ENCODE measurements at regions not wholly inside any gene's neighbourhood (a gene's known extent, or its start where the extent isn't known, plus 50 kb on each side); places are given as distances from the start of the nearest gene placed in this dataset.

- Histone ChIP-seq H2AFZ (ENCODE audit: low read length) (no peak overlapping the region), H3K9me3 (replicated peaks; ENCODE audit: insufficient read depth, low read length) (no peaks in the 10 kb centered on the region), H3K79me2 (ENCODE audit: low read length) (no peaks in the 10 kb centered on the region), H3K27ac (ENCODE audit: low read length) (no peak overlapping the region), H4K20me1 (ENCODE audit: insufficient read depth, low read length) (no peaks in the 10 kb centered on the region), H3F3A (ENCODE audit: insufficient read depth, low read length) (no peaks in the 10 kb centered on the region), H3K9me2 (replicated peaks; ENCODE audit: insufficient read depth, low read length) (no peaks in the 10 kb centered on the region), H3K36me3 (replicated peaks; ENCODE audit: insufficient read depth, low read length) (no peaks in the 10 kb centered on the region), H3K9ac (ENCODE audit: low read length) (no peak overlapping the region), H3K4me3 (ENCODE audit: low read length) (no peak overlapping the region), H3K4me2 (ENCODE audit: low read depth, low read length) (no peak overlapping the region), H3K4me1 (ENCODE audit: low read length) (no peaks in the 10 kb centered on the region), H3K27me3 (replicated peaks; ENCODE audit: insufficient read depth, low read length) (no peaks in the 10 kb centered on the region)
- no peak for TF ChIP-seq CTCF (IDR thresholded peaks at IDR 0.05; ENCODE audit: low read length)
- no peak for TF ChIP-seq EZH2phosphoT487 (IDR thresholded peaks at IDR 0.05; ENCODE audit: low read length)
- no peak for TF ChIP-seq EZH2 (optimal IDR thresholded peaks at IDR 0.05; ENCODE audit: low read depth, low read length)
- no peak for DNase-seq
Measured at GRCh38 chr3:55300701-55301100, 186.4 kb downstream of the WNT5A start.

DNA sequence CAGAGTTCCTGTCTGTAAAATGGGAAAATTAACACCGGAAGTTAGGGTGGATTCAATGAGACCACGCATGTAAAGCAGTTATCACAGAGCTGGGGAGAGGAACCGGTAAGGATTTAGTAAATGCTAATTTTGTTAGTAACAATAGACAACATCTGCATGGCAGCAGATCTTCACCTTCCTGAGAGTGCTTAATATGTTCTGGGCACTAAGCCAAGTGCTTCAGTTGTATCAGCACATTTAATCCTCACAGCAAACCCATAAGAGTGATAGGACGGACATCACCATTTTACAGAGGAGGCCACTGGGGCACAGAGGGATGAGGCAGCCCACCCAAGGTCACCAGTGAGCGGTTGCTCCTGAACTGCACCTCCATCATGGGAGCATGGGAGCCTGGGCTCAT lies 189.4 kb downstream of the WNT5A start:
- H3K4me2 ChIP-seq (ENCODE audit: low read depth, low read length): no peak overlapping the region
- H3K9ac ChIP-seq (ENCODE audit: low read length): no peak overlapping the region
- H3K27ac ChIP-seq (ENCODE audit: low read length): no peak overlapping the region
- H3K9me3 ChIP-seq (replicated peaks; ENCODE audit: insufficient read depth, low read length): no peaks in the 10 kb centered on the region
- no peak overlapping the region for H2AFZ ChIP-seq (ENCODE audit: low read length)
- no peak for DNase-seq
- H3K9me2 ChIP-seq (replicated peaks; ENCODE audit: insufficient read depth, low read length): no peaks in the 10 kb centered on the region
- H3K4me3 ChIP-seq (ENCODE audit: low read length): no peak overlapping the region
- H3K4me1 ChIP-seq (ENCODE audit: low read length): no peaks in the 10 kb centered on the region
- H3K36me3 ChIP-seq (replicated peaks; ENCODE audit: insufficient read depth, low read length): no peaks in the 10 kb centered on the region
- no peak for TF ChIP-seq CTCF (IDR thresholded peaks at IDR 0.05; ENCODE audit: low read length)
- no peak for TF ChIP-seq EZH2 (optimal IDR thresholded peaks at IDR 0.05; ENCODE audit: low read depth, low read length)
- TF ChIP-seq EZH2phosphoT487 (IDR thresholded peaks at IDR 0.05; ENCODE audit: low read length): no peak
- no peaks in the 10 kb centered on the region for H3F3A ChIP-seq (ENCODE audit: insufficient read depth, low read length)
- no peaks in the 10 kb centered on the region for H3K27me3 ChIP-seq (replicated peaks; ENCODE audit: insufficient read depth, low read length)
- no peaks in the 10 kb centered on the region for H3K79me2 ChIP-seq (ENCODE audit: low read length)
- H4K20me1 ChIP-seq (ENCODE audit: insufficient read depth, low read length): no peaks in the 10 kb centered on the region

DNA sequence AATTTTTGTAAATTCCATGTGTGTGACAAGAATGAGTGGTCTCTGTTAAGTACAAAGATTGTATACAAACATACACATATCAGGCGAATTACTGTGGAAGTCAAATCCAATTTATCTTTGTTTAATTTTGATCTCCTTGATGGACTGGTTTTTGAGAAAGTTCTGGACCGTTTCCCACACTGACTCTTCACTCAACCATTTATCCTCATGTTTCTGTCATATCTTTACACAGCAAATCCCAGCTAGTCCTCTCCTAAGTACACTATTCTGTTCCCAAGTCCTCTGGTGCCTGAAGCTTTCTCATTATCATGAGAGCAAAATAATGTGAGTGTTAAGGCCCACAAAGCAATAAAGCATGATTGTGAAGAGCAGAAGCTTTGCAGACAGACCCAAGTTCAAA lies 189.9 kb downstream of the WNT5A start:
- no peaks in the 10 kb centered on the region for H3K9me3 ChIP-seq (replicated peaks; ENCODE audit: insufficient read depth, low read length)
- no peak overlapping the region for H3K4me3 ChIP-seq (ENCODE audit: low read length)
- H2AFZ ChIP-seq (ENCODE audit: low read length): no peak overlapping the region
- no peaks in the 10 kb centered on the region for H3K9me2 ChIP-seq (replicated peaks; ENCODE audit: insufficient read depth, low read length)
- no peak overlapping the region for H3K27ac ChIP-seq (ENCODE audit: low read length)
- DNase-seq: no peak
- H3K4me1 ChIP-seq (ENCODE audit: low read length): no peaks in the 10 kb centered on the region
- no peak for TF ChIP-seq EZH2 (optimal IDR thresholded peaks at IDR 0.05; ENCODE audit: low read depth, low read length)
- no peak for TF ChIP-seq CTCF (IDR thresholded peaks at IDR 0.05; ENCODE audit: low read length)
- TF ChIP-seq EZH2phosphoT487 (IDR thresholded peaks at IDR 0.05; ENCODE audit: low read length): no peak
- H3K9ac ChIP-seq (ENCODE audit: low read length): no peak overlapping the region
- H3K36me3 ChIP-seq (replicated peaks; ENCODE audit: insufficient read depth, low read length): no peaks in the 10 kb centered on the region
- no peaks in the 10 kb centered on the region for H3K27me3 ChIP-seq (replicated peaks; ENCODE audit: insufficient read depth, low read length)
- H3F3A ChIP-seq (ENCODE audit: insufficient read depth, low read length): no peaks in the 10 kb centered on the region
- no peaks in the 10 kb centered on the region for H3K79me2 ChIP-seq (ENCODE audit: low read length)
- no peaks in the 10 kb centered on the region for H4K20me1 ChIP-seq (ENCODE audit: insufficient read depth, low read length)
- no peak overlapping the region for H3K4me2 ChIP-seq (ENCODE audit: low read depth, low read length)
